ENCODE measurements at regions not wholly inside any gene's neighbourhood (a gene's known extent, or its start where the extent isn't known, plus 50 kb on each side); places are given as distances from the start of the nearest gene placed in this dataset.

DNA sequence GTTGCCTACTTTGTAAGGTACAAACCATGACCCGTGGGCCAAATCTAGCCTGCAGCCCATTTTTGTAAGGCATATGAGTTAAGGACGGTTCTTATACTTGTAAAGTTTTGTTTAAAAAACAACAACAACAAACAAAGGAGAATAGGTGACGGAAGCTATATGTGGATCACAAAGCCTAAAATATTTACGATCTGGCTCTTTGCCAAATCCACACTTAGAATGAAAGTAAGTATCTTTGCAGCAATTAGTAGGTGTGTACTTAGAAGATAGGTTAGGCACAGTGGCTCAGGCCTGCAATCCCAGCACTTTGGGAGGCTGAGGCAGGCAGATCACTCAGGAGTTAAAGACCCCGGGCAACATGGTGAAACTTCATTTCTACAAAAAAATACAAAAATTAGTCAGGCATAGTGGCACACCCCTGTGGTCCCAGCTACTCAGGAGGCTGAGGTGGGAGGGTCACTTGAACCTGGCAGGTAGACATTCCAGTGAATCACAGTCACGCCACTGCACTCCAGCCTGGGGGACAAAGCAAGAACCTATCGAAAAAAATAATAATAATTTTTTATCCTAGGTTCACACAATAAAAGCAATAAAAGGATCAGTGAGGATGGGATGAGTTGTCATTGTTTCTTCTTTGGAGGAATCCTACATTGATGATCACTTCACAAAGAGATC lies 57.8 kb upstream of the CTAGE1 start:
- TF ChIP-seq EZH2 (IDR thresholded peaks at IDR 0.05) (no peak), POLR2AphosphoS5 (IDR thresholded peaks at IDR 0.05; ENCODE audit: borderline replicate concordance, low read depth, low read length) (no peak), FOXP2 (optimal IDR thresholded peaks at IDR 0.05; ENCODE audit: control extremely low read depth, extremely low read length, insufficient read depth) (no peak)
